ENCODE measurements at regions not wholly inside any gene's neighbourhood (a gene's known extent, or its start where the extent isn't known, plus 50 kb on each side); places are given as distances from the start of the nearest gene placed in this dataset.

DNA sequence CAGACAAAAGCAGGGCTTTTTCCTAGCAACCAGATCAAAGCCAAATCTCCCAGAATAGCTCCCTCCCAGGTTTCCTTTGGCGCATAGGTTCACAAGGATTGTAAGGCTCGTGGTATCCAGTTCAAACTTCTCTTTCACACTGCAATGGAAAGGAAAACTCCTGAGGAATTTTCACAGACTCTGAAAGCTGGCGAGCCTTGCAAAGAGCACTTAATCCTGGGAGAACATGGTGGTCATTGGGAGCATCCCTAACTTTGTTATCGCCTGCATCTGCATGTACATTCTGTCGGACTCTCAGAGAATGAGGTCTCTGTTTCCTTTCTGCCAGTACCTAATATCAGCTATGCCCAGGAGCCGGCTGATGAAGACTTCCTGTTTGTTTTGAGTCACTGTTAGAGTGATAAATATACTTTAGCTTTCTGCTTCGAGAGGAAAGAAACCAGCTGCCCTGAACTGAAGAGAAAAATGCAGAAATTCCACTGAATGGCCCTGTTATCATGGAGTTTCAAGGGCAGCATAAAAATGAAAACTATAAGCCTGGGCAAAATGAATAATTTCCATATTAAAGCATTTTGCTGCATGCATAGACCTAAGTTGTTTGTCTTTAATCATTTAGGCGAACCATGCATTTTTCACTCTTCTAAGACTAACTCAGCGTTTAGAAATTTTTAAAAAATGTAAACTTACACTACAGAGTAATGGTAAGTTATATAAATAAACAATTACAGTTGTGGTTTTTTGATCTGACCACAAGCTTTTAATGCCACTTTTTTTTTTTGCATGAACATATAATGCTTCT is 76.4 kb upstream of the ZEB2 start:
- no peaks in the 10 kb centered on the region for H3K9me2 ChIP-seq (ENCODE audit: insufficient read depth)
- no peak overlapping the region for H2AFZ ChIP-seq (ENCODE audit: low read depth, low read length, poor library complexity, severe bottlenecking)
- no peaks in the 10 kb centered on the region for H3K9me3 ChIP-seq (ENCODE audit: control insufficient read depth in 1 of 2, insufficient read depth in 1 of 2, low read depth in 1 of 2, low read length in 2 of 2)
- H3K36me3 ChIP-seq (ENCODE audit: control insufficient read depth in 1 of 2, insufficient read depth in 2 of 2, low read length in 2 of 2), result no peaks in the 10 kb centered on the region
- ATAC-seq (no peak), DNase-seq (ENCODE audit: low read depth, low spot score) (no peak)
- ChIA-PET POLR2A (interaction anchor here (0.7 kb wide), 1 partner anchor 29 kb away, joined by 4 read pairs; no protein-coding TSS in a partner anchor), CTCF (no interaction called here), RAD21 (ENCODE audit: low non-redundant PET in 1 of 2, low total read pairs in 2 of 2, uncharacterized antibody in 2 of 2, unreplicated experiment in 2 of 2) (no interaction called here)
- intact Hi-C loops (cut with micrococcal nuclease), result no loop called here
- TF ChIP-seq TCF7L2 (IDR thresholded peaks at IDR 0.05; ENCODE audit: borderline replicate concordance, extremely low read depth, insufficient read depth, insufficient read length) (no peak), EZH2phosphoT487 (IDR thresholded peaks at IDR 0.05; ENCODE audit: borderline replicate concordance) (no peak), EGR1 (IDR thresholded peaks at IDR 0.05; ENCODE audit: low read depth) (no peak), EZH2 (IDR thresholded peaks at IDR 0.05) (no peak), SP1 (IDR thresholded peaks at IDR 0.05; ENCODE audit: low read depth) (no peak), ZNF274 (IDR thresholded peaks at IDR 0.05; ENCODE audit: low read depth, low read length) (no peak)
- TF ChIP-seq, protein P1, sequence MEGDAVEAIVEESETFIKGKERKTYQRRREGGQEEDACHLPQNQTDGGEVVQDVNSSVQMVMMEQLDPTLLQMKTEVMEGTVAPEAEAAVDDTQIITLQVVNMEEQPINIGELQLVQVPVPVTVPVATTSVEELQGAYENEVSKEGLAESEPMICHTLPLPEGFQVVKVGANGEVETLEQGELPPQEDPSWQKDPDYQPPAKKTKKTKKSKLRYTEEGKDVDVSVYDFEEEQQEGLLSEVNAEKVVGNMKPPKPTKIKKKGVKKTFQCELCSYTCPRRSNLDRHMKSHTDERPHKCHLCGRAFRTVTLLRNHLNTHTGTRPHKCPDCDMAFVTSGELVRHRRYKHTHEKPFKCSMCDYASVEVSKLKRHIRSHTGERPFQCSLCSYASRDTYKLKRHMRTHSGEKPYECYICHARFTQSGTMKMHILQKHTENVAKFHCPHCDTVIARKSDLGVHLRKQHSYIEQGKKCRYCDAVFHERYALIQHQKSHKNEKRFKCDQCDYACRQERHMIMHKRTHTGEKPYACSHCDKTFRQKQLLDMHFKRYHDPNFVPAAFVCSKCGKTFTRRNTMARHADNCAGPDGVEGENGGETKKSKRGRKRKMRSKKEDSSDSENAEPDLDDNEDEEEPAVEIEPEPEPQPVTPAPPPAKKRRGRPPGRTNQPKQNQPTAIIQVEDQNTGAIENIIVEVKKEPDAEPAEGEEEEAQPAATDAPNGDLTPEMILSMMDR (IDR thresholded peaks at IDR 0.05 in 2 of 3, conservative IDR thresholded peaks at IDR 0.05 in 1 of 3; ENCODE audit: borderline replicate concordance in 1 of 3, insufficient read depth in 1 of 3, low read depth in 2 of 3, low read length in 2 of 3), result no peak
- H4K20me1 ChIP-seq (ENCODE audit: insufficient read depth), result no peaks in the 10 kb centered on the region
- no peaks in the 10 kb centered on the region for H3K79me2 ChIP-seq (ENCODE audit: insufficient read depth, low read length)
- H3K9ac ChIP-seq (ENCODE audit: low read length), result no peak overlapping the region
- no TSS peak for BruUV-seq (replicated peaks)
- H3K4me2 ChIP-seq (ENCODE audit: low read length), result no peak overlapping the region
- H3K27me3 ChIP-seq (ENCODE audit: insufficient read depth, low read length), result no peaks in the 10 kb centered on the region
- H3K4me3 ChIP-seq (replicated peaks in 1 of 2; ENCODE audit: low read depth in 1 of 2, low read length in 2 of 2), result no peak overlapping the region
- H3K27ac ChIP-seq (ENCODE audit: low read depth, low read length), result no peak overlapping the region
- H3K4me1 ChIP-seq (ENCODE audit: control insufficient read depth in 1 of 2, insufficient read depth in 2 of 2, low read length in 2 of 2), result no peaks in the 10 kb centered on the region
